ENCODE measurements at regions not wholly inside any gene's neighbourhood (a gene's known extent, or its start where the extent isn't known, plus 50 kb on each side); places are given as distances from the start of the nearest gene placed in this dataset.

DNA sequence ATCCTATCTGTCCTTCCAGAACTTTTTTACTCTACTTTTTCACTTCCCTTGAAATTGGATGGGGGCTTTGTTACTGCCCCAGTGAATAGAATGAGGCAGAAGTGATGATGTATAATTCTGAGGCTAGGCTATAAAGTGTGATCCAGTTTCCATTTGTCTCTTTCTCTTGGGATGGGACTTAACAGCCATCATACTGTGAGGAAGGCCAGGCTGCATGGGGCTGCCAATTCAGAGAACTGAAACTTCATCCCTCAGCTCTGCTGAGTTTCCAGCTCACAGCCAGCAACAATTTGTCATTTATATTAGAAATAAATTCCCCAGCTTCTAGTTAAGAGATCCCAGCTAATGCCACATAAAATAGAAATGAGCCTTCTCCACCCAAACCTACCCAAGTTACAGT, 504.0 kb upstream of the TGFBR2 start:
- no peak for TF ChIP-seq POLR2A (IDR thresholded peaks at IDR 0.05)
- TF ChIP-seq CTCF (IDR thresholded peaks at IDR 0.05): no peak
- intact Hi-C loops (cut with DNase I; ENCODE audit: low total_unique reads): no loop called here
- no peak for DNase-seq (ENCODE audit: low spot score in 2 of 2)
- H3K4me3 ChIP-seq (ENCODE audit: low read depth, poor library complexity, severe bottlenecking): no peak overlapping the region

DNA sequence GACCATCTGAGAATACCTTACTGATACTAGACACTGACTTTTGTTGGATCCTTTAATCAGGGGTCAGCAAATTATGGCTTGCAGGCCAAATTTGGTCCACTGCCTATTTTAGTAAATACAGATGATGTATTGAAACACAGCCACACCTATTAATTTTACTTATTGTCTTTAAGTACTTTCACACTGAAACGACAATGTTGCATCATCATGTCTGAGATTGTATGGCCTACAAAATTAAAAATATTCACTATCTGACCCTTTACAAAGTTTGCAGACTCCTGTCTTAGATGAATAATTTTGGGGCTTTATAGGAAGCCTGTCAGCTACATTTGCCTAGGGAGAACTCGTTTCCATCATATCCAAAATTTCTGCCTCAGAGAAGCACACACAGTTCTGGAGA, 503.2 kb upstream of the TGFBR2 start:
- no peak for TF ChIP-seq CTCF (IDR thresholded peaks at IDR 0.05)
- intact Hi-C loops (cut with DNase I; ENCODE audit: low total_unique reads): no loop called here
- no peak for DNase-seq (ENCODE audit: low spot score in 2 of 2)
- 85 to 90% methylated on average over 2 of the region's 2 CpGs for WGBS, 2 donors
- no peak overlapping the region for H3K4me3 ChIP-seq (ENCODE audit: low read depth, poor library complexity, severe bottlenecking)

GRCh38 chr3:30107531-30107930, 498.9 kb upstream of the TGFBR2 start:
- intact Hi-C loops (cut with DNase I; ENCODE audit: low total_unique reads): no loop called here
- no peak for TF ChIP-seq CTCF (IDR thresholded peaks at IDR 0.05)
- no peak for TF ChIP-seq POLR2A (IDR thresholded peaks at IDR 0.05)
- 14 to 24% methylated on average over 4 of the region's 4 CpGs for WGBS, 2 donors
- no peak for DNase-seq (ENCODE audit: low spot score in 2 of 2)
- no peak overlapping the region for H3K4me3 ChIP-seq (ENCODE audit: low read depth, poor library complexity, severe bottlenecking)

DNA sequence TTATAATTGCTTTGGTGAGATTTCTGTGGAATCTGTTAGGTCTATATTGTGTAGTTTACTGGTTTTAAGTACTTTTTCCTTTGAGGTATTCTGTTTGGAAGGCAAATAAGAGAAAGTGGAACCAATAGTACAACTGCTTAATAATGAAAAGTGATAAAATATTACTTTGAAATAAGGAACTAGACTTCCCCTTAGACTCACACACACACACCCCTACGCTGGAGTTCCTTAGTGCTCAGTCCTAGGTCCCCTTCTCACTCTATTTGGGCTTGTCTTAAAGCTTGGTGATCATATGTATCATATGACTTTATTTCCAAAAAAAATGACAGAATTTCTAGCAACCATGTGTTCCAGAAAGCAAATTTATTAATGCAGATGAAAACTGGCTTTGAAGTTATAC, 494.0 kb upstream of the TGFBR2 start:
- intact Hi-C loops (cut with DNase I; ENCODE audit: low total_unique reads): loop anchor here (10.0 kb wide), 1 partner anchor 582 kb away; no protein-coding TSS in a partner anchor
- H3K4me3 ChIP-seq (ENCODE audit: low read depth, poor library complexity, severe bottlenecking): no peak overlapping the region
- TF ChIP-seq POLR2A (IDR thresholded peaks at IDR 0.05) (no peak), CTCF (IDR thresholded peaks at IDR 0.05) (no peak)
- no peak for DNase-seq (ENCODE audit: low spot score in 2 of 2)
- WGBS, 2 donors: 78% methylated on average over 1 of the region's 1 CpG

DNA sequence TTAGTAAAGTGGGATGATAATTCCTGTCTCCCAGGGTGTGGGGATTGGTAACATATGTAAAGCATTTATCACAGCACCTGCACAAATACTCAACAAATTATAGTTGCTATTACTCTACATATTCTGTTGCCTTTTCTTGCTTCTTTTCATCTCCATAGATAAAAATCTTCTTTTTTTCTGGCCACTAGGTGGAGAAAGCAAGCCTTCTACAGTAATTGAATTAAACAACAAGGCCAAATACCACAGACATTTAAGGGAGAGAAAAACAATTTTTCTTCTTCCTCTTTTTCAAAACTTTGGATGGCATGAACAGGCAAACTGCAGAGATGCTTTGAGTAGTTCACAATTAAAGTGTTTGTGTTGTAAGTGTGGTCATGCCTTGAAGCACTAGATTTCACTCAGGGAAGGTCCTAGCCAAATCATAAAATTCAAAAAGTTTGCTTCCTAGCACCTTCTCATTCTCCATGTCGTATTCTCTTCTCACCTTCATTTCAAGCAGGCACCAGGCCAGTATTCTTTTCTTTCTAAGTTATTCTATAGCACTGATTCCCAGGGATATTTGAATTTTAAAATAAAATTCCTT, 493.4 kb upstream of the TGFBR2 start:
- intact Hi-C loops (cut with DNase I; ENCODE audit: low total_unique reads): loop anchor here (10.0 kb wide), 1 partner anchor 582 kb away; no protein-coding TSS in a partner anchor
- 44 to 60% methylated on average over 1 of the region's 1 CpG for WGBS, 2 donors
- no peak overlapping the region for H3K4me3 ChIP-seq (ENCODE audit: low read depth, poor library complexity, severe bottlenecking)
- TF ChIP-seq CTCF (IDR thresholded peaks at IDR 0.05) (no peak), POLR2A (IDR thresholded peaks at IDR 0.05) (no peak)
- no peak for DNase-seq (ENCODE audit: low spot score in 2 of 2)

DNA sequence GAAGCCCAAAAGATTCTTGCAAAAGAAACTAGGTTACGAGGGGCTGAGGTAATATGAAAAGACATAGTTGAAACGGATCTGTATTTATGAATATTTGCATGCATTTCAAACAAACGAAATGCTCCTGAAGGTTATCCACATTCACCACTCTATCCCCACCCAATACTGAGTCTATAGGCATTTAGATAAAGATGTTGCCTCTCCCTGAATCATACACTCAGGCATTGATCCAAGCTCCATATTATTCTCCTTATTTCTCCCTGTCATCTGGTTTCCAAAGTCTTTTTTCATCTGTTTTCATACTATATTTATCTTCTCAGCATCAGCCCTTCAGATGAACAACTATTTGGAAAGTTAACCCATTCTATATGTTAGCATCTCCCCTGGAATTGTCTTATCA, 492.5 kb upstream of the TGFBR2 start:
- intact Hi-C loops (cut with DNase I; ENCODE audit: low total_unique reads): loop anchor here (10.0 kb wide), 1 partner anchor 581 kb away; no protein-coding TSS in a partner anchor
- 91 to 93% methylated on average over 3 of the region's 3 CpGs for WGBS, 2 donors

More for the DNA sequence above, 492.5 kb upstream of the TGFBR2 start:
- H3K4me3 ChIP-seq (ENCODE audit: low read depth, poor library complexity, severe bottlenecking): no peak overlapping the region
- DNase-seq (ENCODE audit: low spot score in 2 of 2): no peak
- TF ChIP-seq CTCF (IDR thresholded peaks at IDR 0.05): no peak
- no peak for TF ChIP-seq POLR2A (IDR thresholded peaks at IDR 0.05)
